GM23338 (cell line): ENCODE measurements at regions not wholly inside any gene's neighbourhood (a gene's known extent, or its start where the extent isn't known, plus 50 kb on each side); places are given as distances from the start of the nearest gene placed in this dataset.

Experiments
- CREB1 ChIP-seq: fragments of 250-450 bp; sonication (Bioruptor Pico); IDR thresholded peaks from 2 replicates; pipeline ENCODE4 v1.5.0; 2020; ENCODE audit warnings: low read depth, mild to moderate bottlenecking, moderate library complexity
- CTCF ChIP-seq, 2 experiments: fragments of 200-600 bp in 1 of 2; sonication (generic) in 1 of 2; conservative IDR thresholded peaks; 2 replicates each; pipeline versions ENCODE4 v1.5.1 to v1.6.1; 2016 to 2017; ENCODE audit warnings: antibody characterized with exemption in 2 of 2, low read depth in 2 of 2, mild to moderate bottlenecking in 2 of 2, moderate library complexity in 1 of 2
- EZH2 ChIP-seq: fragments of 200-600 bp; sonication (generic); IDR thresholded peaks from one replicate; pipeline ENCODE4 v1.8.0; 2017; ENCODE audit warnings: antibody characterized with exemption, mild to moderate bottlenecking, low read depth; ENCODE audit not compliant: unreplicated experiment
- EZH2phosphoT487 ChIP-seq: fragments of 200-600 bp; sonication (generic); IDR thresholded peaks from one replicate; pipeline ENCODE4 v1.8.1; 2018; ENCODE audit warnings: antibody characterized with exemption; ENCODE audit not compliant: unreplicated experiment
- POLR2AphosphoS5 ChIP-seq: IDR thresholded peaks from 2 replicates; pipeline ENCODE4 v1.6.1; 2016; ENCODE audit warnings: antibody characterized with exemption, low read depth

GRCh38 chr15:31151301-31152233 is 50.0 kb upstream of the TRPM1 start:
- TF ChIP-seq EZH2phosphoT487 (no peak), EZH2 (no peak), CTCF (conservative IDR thresholded peaks at IDR 0.05; ENCODE audit: low read depth in 2 of 2) (no peak), CREB1 (CRISPR knock-in tag) (no peak), POLR2AphosphoS5 (no peak)
